Type B pancreatic cell (in vitro differentiated cells): ENCODE measurements at regions not wholly inside any gene's neighbourhood (a gene's known extent, or its start where the extent isn't known, plus 50 kb on each side); places are given as distances from the start of the nearest gene placed in this dataset.

Experiments
- DNase-seq: peaks from one replicate; pipeline ENCODE4 v3.0.0; 2021; ENCODE audit warnings: mixed read lengths; ENCODE audit not compliant: unreplicated experiment; ENCODE audit errors: extremely low spot score
- H3K27ac Mint-ChIP-seq: 2 replicates; pipeline ENCODE4 v1.8.0; 2021; ENCODE audit warnings: mild to moderate bottlenecking, mixed read lengths
- H3K27me3 Mint-ChIP-seq: 2 replicates; pipeline ENCODE4 v1.8.0; 2021; ENCODE audit warnings: mixed read lengths
- H3K36me3 Mint-ChIP-seq: 2 replicates; pipeline ENCODE4 v1.8.0; 2021; ENCODE audit warnings: mixed read lengths
- H3K4me1 Mint-ChIP-seq: one replicate; pipeline ENCODE4 v1.8.0; 2021; ENCODE audit warnings: mixed read lengths; ENCODE audit not compliant: unreplicated experiment
- H3K4me3 Mint-ChIP-seq: 2 replicates; pipeline ENCODE4 v1.8.0; 2021; ENCODE audit warnings: mild to moderate bottlenecking, mixed read lengths
- H3K9me3 Mint-ChIP-seq: 2 replicates; pipeline ENCODE4 v1.8.0; 2021; ENCODE audit warnings: mixed read lengths
- CTCF ChIP-seq: fragments of 200-600 bp; sonication (generic); conservative IDR thresholded peaks from 2 replicates; pipeline ENCODE4 v1.5.0; 2021; ENCODE audit warnings: antibody characterized with exemption, mild to moderate bottlenecking

- Mint-ChIP-seq H3K9me3 (no peaks in the 10 kb centered on the region), H3K36me3 (no peaks in the 10 kb centered on the region), H3K4me3 (no peak overlapping the region), H3K4me1 (no peaks in the 10 kb centered on the region), H3K27ac (no peak overlapping the region), H3K27me3 (no peaks in the 10 kb centered on the region)
- no peak for TF ChIP-seq CTCF
- no peak for DNase-seq
Observed at GRCh38 chr6:153263489-153263888, 132.4 kb upstream of the RGS17 start.

GRCh38 chr6:153251326-153251725 lies 120.2 kb upstream of the RGS17 start:
- Mint-ChIP-seq H3K9me3 (no peaks in the 10 kb centered on the region), H3K27ac (no peak overlapping the region), H3K36me3 (no peaks in the 10 kb centered on the region), H3K4me1 (no peaks in the 10 kb centered on the region), H3K4me3 (no peak overlapping the region), H3K27me3 (no peaks in the 10 kb centered on the region)
- DNase-seq = no peak
- TF ChIP-seq CTCF = no peak

GRCh38 chr6:153237670-153238069 lies 106.6 kb upstream of the RGS17 start:
- Mint-ChIP-seq H3K9me3 (no peaks in the 10 kb centered on the region), H3K4me1 (no peaks in the 10 kb centered on the region), H3K36me3 (no peaks in the 10 kb centered on the region), H3K27ac (no peak overlapping the region), H3K27me3 (peaks cover 6% of the 10 kb centered on the region), H3K4me3 (no peak overlapping the region)
- no peak for DNase-seq
- no peak for TF ChIP-seq CTCF

GRCh38 chr6:153231048-153231646 lies 100.1 kb upstream of the RGS17 start:
- Mint-ChIP-seq H3K4me3 (no peak overlapping the region), H3K4me1 (peaks cover 5% of the 10 kb centered on the region), H3K27ac (no peak overlapping the region), H3K27me3 (peaks cover 7% of the 10 kb centered on the region), H3K9me3 (no peaks in the 10 kb centered on the region), H3K36me3 (no peaks in the 10 kb centered on the region)
- DNase-seq = peak; percentile 72
- peak; percentile 97 for TF ChIP-seq CTCF

GRCh38 chr6:153218184-153218792 lies 87.2 kb upstream of the RGS17 start:
- DNase-seq = no peak
- no peak for TF ChIP-seq CTCF
- no peak overlapping the region for H3K27ac Mint-ChIP-seq
- H3K9me3 Mint-ChIP-seq = no peaks in the 10 kb centered on the region
- no peaks in the 10 kb centered on the region for H3K36me3 Mint-ChIP-seq
- H3K4me1 Mint-ChIP-seq = no peaks in the 10 kb centered on the region
- H3K4me3 Mint-ChIP-seq = no peak overlapping the region
- H3K27me3 Mint-ChIP-seq = peaks cover 3% of the 10 kb centered on the region
